Astrocyte (in vitro differentiated cells and primary cell): ENCODE measurements at regions not wholly inside any gene's neighbourhood (a gene's known extent, or its start where the extent isn't known, plus 50 kb on each side); places are given as distances from the start of the nearest gene placed in this dataset.

Experiments used
- EZH2 ChIP-seq: IDR thresholded peaks from 2 replicates; pipeline ENCODE4 v1.6.1; 2012; ENCODE audit warnings: mild to moderate bottlenecking, low read length, inconsistent platforms; ENCODE audit not compliant: insufficient read depth
- TF ChIP-seq, protein P1 (sequence below): IDR thresholded peaks from 2 replicates; pipeline ENCODE4 v1.5.1; 2011; ENCODE audit warnings: low read depth, mild to moderate bottlenecking, inconsistent platforms, low read length, moderate library complexity; ENCODE audit not compliant: insufficient read depth

DNA sequence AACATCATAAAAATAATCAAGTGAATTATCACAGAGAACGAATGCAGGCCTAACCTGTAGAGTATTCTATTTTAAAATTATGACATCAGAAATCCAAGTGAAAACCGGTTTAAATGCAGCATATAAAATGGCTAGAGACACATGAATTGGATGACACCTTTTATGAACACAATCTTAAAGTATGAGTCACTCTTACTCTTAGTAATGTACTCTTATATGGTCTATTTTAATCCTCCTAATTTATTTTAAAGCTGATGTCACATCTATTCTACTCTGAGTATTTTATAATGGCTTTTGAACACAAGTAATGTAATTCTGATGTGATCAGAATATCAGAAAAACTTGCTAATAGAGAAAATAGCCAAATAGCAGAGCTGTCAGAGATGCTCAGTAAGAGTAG is 161.4 kb upstream of the RADX start:
- TF ChIP-seq, protein P1, sequence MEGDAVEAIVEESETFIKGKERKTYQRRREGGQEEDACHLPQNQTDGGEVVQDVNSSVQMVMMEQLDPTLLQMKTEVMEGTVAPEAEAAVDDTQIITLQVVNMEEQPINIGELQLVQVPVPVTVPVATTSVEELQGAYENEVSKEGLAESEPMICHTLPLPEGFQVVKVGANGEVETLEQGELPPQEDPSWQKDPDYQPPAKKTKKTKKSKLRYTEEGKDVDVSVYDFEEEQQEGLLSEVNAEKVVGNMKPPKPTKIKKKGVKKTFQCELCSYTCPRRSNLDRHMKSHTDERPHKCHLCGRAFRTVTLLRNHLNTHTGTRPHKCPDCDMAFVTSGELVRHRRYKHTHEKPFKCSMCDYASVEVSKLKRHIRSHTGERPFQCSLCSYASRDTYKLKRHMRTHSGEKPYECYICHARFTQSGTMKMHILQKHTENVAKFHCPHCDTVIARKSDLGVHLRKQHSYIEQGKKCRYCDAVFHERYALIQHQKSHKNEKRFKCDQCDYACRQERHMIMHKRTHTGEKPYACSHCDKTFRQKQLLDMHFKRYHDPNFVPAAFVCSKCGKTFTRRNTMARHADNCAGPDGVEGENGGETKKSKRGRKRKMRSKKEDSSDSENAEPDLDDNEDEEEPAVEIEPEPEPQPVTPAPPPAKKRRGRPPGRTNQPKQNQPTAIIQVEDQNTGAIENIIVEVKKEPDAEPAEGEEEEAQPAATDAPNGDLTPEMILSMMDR, result no peak
- no peak for TF ChIP-seq EZH2
